Subcutaneous abdominal adipose tissue (tissue), 5 donors: ENCODE measurements at regions not wholly inside any gene's neighbourhood (a gene's known extent, or its start where the extent isn't known, plus 50 kb on each side); places are given as distances from the start of the nearest gene placed in this dataset.

Source experiments
- H3K27ac ChIP-seq: one replicate; pipeline ENCODE4 v1.7.0; 2013; ENCODE audit warnings: low read depth, mild to moderate bottlenecking, inconsistent platforms, low read length, moderate library complexity
- H3K27me3 ChIP-seq, 5 donors: one replicate each; pipeline ENCODE4 v1.7.0; 2013; ENCODE audit warnings: low read length in 5 of 5, inconsistent platforms in 1 of 5; ENCODE audit not compliant: control insufficient read depth in 5 of 5, insufficient read depth in 4 of 5
- H3K36me3 ChIP-seq, 5 donors: one replicate each; pipeline ENCODE4 v1.7.0; 2013; ENCODE audit warnings: low read length in 5 of 5; ENCODE audit not compliant: control insufficient read depth in 5 of 5, insufficient read depth in 5 of 5
- H3K4me1 ChIP-seq, 5 donors: one replicate each; pipeline ENCODE4 v1.7.0; 2013; ENCODE audit warnings: low read length in 5 of 5, mild to moderate bottlenecking in 3 of 5, moderate library complexity in 1 of 5; ENCODE audit not compliant: control insufficient read depth in 5 of 5, insufficient read depth in 5 of 5
- H3K4me3 ChIP-seq, 5 donors: one replicate each; pipeline ENCODE4 v1.7.0; 2013; ENCODE audit warnings: low read length in 5 of 5, low read depth in 1 of 5
- H3K9ac ChIP-seq, 5 donors: one replicate each; pipeline ENCODE4 v1.7.0; 2013; ENCODE audit warnings: low read length in 5 of 5, mild to moderate bottlenecking in 4 of 5, moderate library complexity in 3 of 5
- H3K9me3 ChIP-seq, 5 donors: one replicate each; pipeline ENCODE4 v1.7.0; 2013; ENCODE audit warnings: low read length in 5 of 5; ENCODE audit not compliant: control insufficient read depth in 5 of 5
- donor health status: healthy.
- donor health status: healthy.
- donor health status: healthy.
- donor health status: healthy.
- donor health status: healthy.

- no peak overlapping the region for H3K9ac ChIP-seq
- peaks cover 2 to 11% (median 4%) of the 10 kb centered on the region in 5 donors for H3K9me3 ChIP-seq
- no peaks in the 10 kb centered on the region for H3K4me1 ChIP-seq
- no peak overlapping the region for H3K4me3 ChIP-seq
- H3K27ac ChIP-seq, result no peak overlapping the region
- no peaks in the 10 kb centered on the region for H3K27me3 ChIP-seq
- H3K36me3 ChIP-seq, result no peaks in the 10 kb centered on the region
Measured at GRCh38 chr6:71642793-71643192, 243.6 kb upstream of the RIMS1 start.

GRCh38 chr6:71645299-71645698 is 241.1 kb upstream of the RIMS1 start:
- no peaks in the 10 kb centered on the region for H3K36me3 ChIP-seq
- H3K9ac ChIP-seq, result no peak overlapping the region
- no peaks in the 10 kb centered on the region for H3K4me1 ChIP-seq

GRCh38 chr6:71649915-71650314 is 236.4 kb upstream of the RIMS1 start:
- H3K36me3 ChIP-seq, result no peaks in the 10 kb centered on the region
- no peak overlapping the region for H3K27ac ChIP-seq
- H3K4me3 ChIP-seq, result no peak overlapping the region
- H3K9me3 ChIP-seq, result peaks cover 2 to 11% (median 7%) of the 10 kb centered on the region in 5 donors
- peaks cover 0 to 4% (median 0%) of the 10 kb centered on the region in 5 donors for H3K4me1 ChIP-seq
- no peak overlapping the region for H3K9ac ChIP-seq
- H3K27me3 ChIP-seq, result no peaks in the 10 kb centered on the region

More at GRCh38 chr6:71645299-71645698, 241.1 kb upstream of the RIMS1 start:
- Histone ChIP-seq H3K9me3 (peaks cover 2 to 11% (median 7%) of the 10 kb centered on the region in 5 donors), H3K27ac (no peak overlapping the region), H3K4me3 (no peak overlapping the region), H3K27me3 (no peaks in the 10 kb centered on the region)

GRCh38 chr6:71651636-71652035 is 234.7 kb upstream of the RIMS1 start:
- Histone ChIP-seq H3K27ac (no peak overlapping the region), H3K9ac (no peak overlapping the region), H3K4me1 (peaks cover 0 to 4% (median 0%) of the 10 kb centered on the region in 5 donors), H3K9me3 (peaks cover 2 to 8% (median 7%) of the 10 kb centered on the region in 5 donors), H3K4me3 (no peak overlapping the region), H3K36me3 (no peaks in the 10 kb centered on the region), H3K27me3 (no peaks in the 10 kb centered on the region)

- Histone ChIP-seq H3K36me3 (no peaks in the 10 kb centered on the region), H3K4me1 (peaks cover 0 to 17% (median 3%) of the 10 kb centered on the region in 5 donors), H3K9ac (no peak overlapping the region)
Measured at GRCh38 chr6:71656121-71656520, 230.2 kb upstream of the RIMS1 start.

GRCh38 chr6:71665931-71666330 is 220.4 kb upstream of the RIMS1 start:
- no peak overlapping the region for H3K27ac ChIP-seq

More at GRCh38 chr6:71656121-71656520, 230.2 kb upstream of the RIMS1 start:
- Histone ChIP-seq H3K4me3 (no peak overlapping the region), H3K27ac (no peak overlapping the region), H3K9me3 (no peaks in the 10 kb centered on the region), H3K27me3 (no peaks in the 10 kb centered on the region)

GRCh38 chr6:71672876-71673275 is 213.5 kb upstream of the RIMS1 start:
- Histone ChIP-seq H3K36me3 (no peaks in the 10 kb centered on the region), H3K27ac (no peak overlapping the region), H3K27me3 (no peaks in the 10 kb centered on the region), H3K4me3 (no peak overlapping the region), H3K9me3 (no peaks in the 10 kb centered on the region), H3K4me1 (no peaks in the 10 kb centered on the region), H3K9ac (no peak overlapping the region)

More at GRCh38 chr6:71665931-71666330, 220.4 kb upstream of the RIMS1 start:
- H3K36me3 ChIP-seq, result no peaks in the 10 kb centered on the region
- H3K27me3 ChIP-seq, result no peaks in the 10 kb centered on the region
- peaks cover 0 to 4% (median 0%) of the 10 kb centered on the region in 5 donors for H3K4me1 ChIP-seq
- H3K4me3 ChIP-seq, result no peak overlapping the region
- no peak overlapping the region for H3K9ac ChIP-seq
- H3K9me3 ChIP-seq, result no peaks in the 10 kb centered on the region

- Histone ChIP-seq H3K4me1 (no peaks in the 10 kb centered on the region), H3K9ac (no peak overlapping the region)
Measured at GRCh38 chr6:71675386-71675785, 211.0 kb upstream of the RIMS1 start.

GRCh38 chr6:71676298-71676697 is 210.1 kb upstream of the RIMS1 start:
- Histone ChIP-seq H3K4me1 (no peaks in the 10 kb centered on the region), H3K27me3 (no peaks in the 10 kb centered on the region), H3K4me3 (no peak overlapping the region), H3K27ac (no peak overlapping the region), H3K36me3 (no peaks in the 10 kb centered on the region), H3K9me3 (no peaks in the 10 kb centered on the region), H3K9ac (no peak overlapping the region)

More at GRCh38 chr6:71675386-71675785, 211.0 kb upstream of the RIMS1 start:
- no peaks in the 10 kb centered on the region for H3K27me3 ChIP-seq
- no peak overlapping the region for H3K27ac ChIP-seq
- H3K4me3 ChIP-seq, result no peak overlapping the region
- H3K36me3 ChIP-seq, result no peaks in the 10 kb centered on the region
- H3K9me3 ChIP-seq, result no peaks in the 10 kb centered on the region

GRCh38 chr6:71678091-71678490 is 208.3 kb upstream of the RIMS1 start:
- no peak overlapping the region for H3K4me3 ChIP-seq
- H3K27me3 ChIP-seq, result no peaks in the 10 kb centered on the region
- H3K9me3 ChIP-seq, result no peaks in the 10 kb centered on the region
- no peaks in the 10 kb centered on the region for H3K4me1 ChIP-seq
- no peak overlapping the region for H3K27ac ChIP-seq
- no peak overlapping the region for H3K9ac ChIP-seq
- H3K36me3 ChIP-seq, result no peaks in the 10 kb centered on the region
